ENCODE measurements at regions not wholly inside any gene's neighbourhood (a gene's known extent, or its start where the extent isn't known, plus 50 kb on each side); places are given as distances from the start of the nearest gene placed in this dataset.

DNA sequence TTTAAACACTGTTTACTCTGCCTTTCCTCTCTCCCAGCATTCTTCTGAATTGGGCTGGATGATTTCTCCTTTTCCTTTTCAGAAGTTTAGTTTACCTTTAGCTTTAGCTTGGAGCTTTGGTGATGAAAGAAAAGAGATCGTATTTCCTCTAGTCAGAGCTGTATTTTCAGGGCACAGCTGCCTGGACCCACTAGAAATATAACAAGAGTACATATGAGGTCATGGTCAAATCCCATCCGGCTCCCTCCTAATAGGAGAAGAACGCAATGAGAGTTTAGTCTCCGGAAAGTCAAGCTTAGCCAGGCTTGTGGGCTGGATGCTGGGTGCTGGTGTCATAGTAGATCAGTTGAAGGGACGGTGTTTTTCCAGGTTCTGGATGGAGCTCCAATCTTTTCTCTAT is 177.1 kb upstream of the PFN2 start (continued):
- TF ChIP-seq, protein P1, sequence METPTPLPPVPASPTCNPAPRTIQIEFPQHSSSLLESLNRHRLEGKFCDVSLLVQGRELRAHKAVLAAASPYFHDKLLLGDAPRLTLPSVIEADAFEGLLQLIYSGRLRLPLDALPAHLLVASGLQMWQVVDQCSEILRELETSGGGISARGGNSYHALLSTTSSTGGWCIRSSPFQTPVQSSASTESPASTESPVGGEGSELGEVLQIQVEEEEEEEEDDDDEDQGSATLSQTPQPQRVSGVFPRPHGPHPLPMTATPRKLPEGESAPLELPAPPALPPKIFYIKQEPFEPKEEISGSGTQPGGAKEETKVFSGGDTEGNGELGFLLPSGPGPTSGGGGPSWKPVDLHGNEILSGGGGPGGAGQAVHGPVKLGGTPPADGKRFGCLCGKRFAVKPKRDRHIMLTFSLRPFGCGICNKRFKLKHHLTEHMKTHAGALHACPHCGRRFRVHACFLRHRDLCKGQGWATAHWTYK (CRISPR knock-in tag; IDR thresholded peaks at IDR 0.05), result no peak
- no peak for TF ChIP-seq ZC3H4 (CRISPR knock-in tag; IDR thresholded peaks at IDR 0.05; ENCODE audit: borderline replicate concordance)
- no peak for TF ChIP-seq DMBX1 (CRISPR knock-in tag; IDR thresholded peaks at IDR 0.05; ENCODE audit: borderline replicate concordance)

DNA sequence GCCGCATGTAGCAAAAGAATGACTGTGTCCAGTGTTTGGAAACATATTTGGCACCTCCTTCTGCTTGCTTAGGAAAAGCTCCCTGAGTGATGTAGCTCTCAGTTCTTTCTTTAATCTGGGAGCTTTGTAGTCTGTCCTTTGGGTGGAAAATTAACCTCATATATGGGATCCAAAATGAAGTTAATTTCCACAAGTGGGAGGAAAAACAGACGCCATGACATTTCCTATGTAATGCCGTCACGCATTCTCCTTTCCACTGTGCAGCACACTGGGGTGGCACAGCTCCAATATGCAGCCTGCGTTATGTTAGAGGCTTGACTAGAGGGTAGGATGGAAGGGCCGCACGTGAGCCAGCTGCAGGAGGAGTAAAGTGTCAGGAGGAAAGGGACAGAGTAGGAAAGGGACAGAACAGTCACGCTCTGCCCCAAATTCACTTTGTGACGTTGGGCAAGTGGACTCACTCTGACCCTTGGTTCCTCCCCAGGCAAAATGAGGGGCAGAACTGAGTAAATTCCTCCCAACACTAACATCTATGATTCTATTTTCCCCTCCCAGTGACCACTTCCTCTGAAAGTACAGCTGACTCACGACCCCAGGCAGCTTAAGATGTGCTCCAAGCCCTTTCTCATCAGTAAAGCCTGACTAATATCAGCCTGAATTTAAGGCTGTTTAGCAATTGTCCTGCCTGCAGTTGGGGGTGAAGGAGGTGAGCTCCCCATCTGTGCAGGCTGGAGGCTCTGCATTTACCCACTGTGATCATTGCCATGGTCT is 176.5 kb upstream of the PFN2 start:
- DNase-seq (ENCODE audit: extremely low read depth in 1 of 4, low spot score in 3 of 4) (no peak), FAIRE-seq (no peak), ATAC-seq (no peak)
- Histone ChIP-seq H3K36me3 (ENCODE audit: control insufficient read depth, insufficient read depth, low read length) (no peaks in the 10 kb centered on the region), H3K27ac (ENCODE audit: extremely low read depth, low read depth, low read length) (no peak overlapping the region), H4K20me1 (replicated peaks; ENCODE audit: control insufficient read depth, insufficient read depth, low read length) (no peaks in the 10 kb centered on the region), H3K9me3 (replicated peaks; ENCODE audit: control insufficient read depth, insufficient read depth, low read depth, low read length) (no peaks in the 10 kb centered on the region), H3K27me3 (ENCODE audit: control insufficient read depth in 2 of 2, insufficient read depth in 2 of 2, low read length in 2 of 2) (peaks cover 15 to 22% of the 10 kb centered on the region in 2 experiments; a peak in 4 of 5 replicates), H3K9me1 (ENCODE audit: control insufficient read depth, insufficient read depth, low read length) (no peaks in the 10 kb centered on the region), H3K4me1 (replicated peaks in 1 of 2; ENCODE audit: control insufficient read depth in 2 of 2, insufficient read depth in 2 of 2, low read length in 2 of 2) (no peaks in the 10 kb centered on the region), H3K4me3 (no peak overlapping the region), H3K4me2 (ENCODE audit: insufficient read depth, low read length) (no peak overlapping the region), H2AFZ (ENCODE audit: low read depth, low read length) (no peak overlapping the region), H3K9ac (ENCODE audit: insufficient read depth in 1 of 2, low read depth in 2 of 2, low read length in 2 of 2) (no peak overlapping the region), H3K79me2 (ENCODE audit: control insufficient read depth, insufficient read depth, low read length) (no peaks in the 10 kb centered on the region)
- ChIA-PET CTCF (ENCODE audit: low intra/inter-chr PET ratio) (no interaction called here), POLR2A (interaction anchor here (0.5 to 1.1 kb wide), 2 partner anchors 40 to 177 kb away, joined by 3 read pairs; no protein-coding TSS in a partner anchor)
- WGBS (ENCODE audit: insufficient coverage, low coverage, missing lambda C conversion rate), result 1% methylated on average over 10 of the region's 10 CpGs
- intact Hi-C loops (cut with micrococcal nuclease) (no loop called here), in situ Hi-C loops (cut with MboI) (no loop called here)
- no TSS peak for BruUV-seq (replicated peaks)
- TF ChIP-seq TAF9B (IDR thresholded peaks at IDR 0.05; ENCODE audit: partially characterized antibody) (no peak), PURB (CRISPR knock-in tag; IDR thresholded peaks at IDR 0.05; ENCODE audit: low read depth) (no peak), NFE2L1 (tag; IDR thresholded peaks at IDR 0.05; ENCODE audit: borderline replicate concordance, low read depth) (no peak), RBM39 (optimal IDR thresholded peaks at IDR 0.05; ENCODE audit: low read depth, low read length) (no peak), ZNF121 (CRISPR knock-in tag; conservative IDR thresholded peaks at IDR 0.05) (no peak), CBX1 (IDR thresholded peaks at IDR 0.05; ENCODE audit: low read depth) (no peak), RBM22 (IDR thresholded peaks at IDR 0.05; ENCODE audit: low read depth, low read length, poor library complexity, severe bottlenecking) (no peak)
- TF ChIP-seq, protein P1 (CRISPR knock-in tag; IDR thresholded peaks at IDR 0.05), result no peak
- TF ChIP-seq, protein P2, sequence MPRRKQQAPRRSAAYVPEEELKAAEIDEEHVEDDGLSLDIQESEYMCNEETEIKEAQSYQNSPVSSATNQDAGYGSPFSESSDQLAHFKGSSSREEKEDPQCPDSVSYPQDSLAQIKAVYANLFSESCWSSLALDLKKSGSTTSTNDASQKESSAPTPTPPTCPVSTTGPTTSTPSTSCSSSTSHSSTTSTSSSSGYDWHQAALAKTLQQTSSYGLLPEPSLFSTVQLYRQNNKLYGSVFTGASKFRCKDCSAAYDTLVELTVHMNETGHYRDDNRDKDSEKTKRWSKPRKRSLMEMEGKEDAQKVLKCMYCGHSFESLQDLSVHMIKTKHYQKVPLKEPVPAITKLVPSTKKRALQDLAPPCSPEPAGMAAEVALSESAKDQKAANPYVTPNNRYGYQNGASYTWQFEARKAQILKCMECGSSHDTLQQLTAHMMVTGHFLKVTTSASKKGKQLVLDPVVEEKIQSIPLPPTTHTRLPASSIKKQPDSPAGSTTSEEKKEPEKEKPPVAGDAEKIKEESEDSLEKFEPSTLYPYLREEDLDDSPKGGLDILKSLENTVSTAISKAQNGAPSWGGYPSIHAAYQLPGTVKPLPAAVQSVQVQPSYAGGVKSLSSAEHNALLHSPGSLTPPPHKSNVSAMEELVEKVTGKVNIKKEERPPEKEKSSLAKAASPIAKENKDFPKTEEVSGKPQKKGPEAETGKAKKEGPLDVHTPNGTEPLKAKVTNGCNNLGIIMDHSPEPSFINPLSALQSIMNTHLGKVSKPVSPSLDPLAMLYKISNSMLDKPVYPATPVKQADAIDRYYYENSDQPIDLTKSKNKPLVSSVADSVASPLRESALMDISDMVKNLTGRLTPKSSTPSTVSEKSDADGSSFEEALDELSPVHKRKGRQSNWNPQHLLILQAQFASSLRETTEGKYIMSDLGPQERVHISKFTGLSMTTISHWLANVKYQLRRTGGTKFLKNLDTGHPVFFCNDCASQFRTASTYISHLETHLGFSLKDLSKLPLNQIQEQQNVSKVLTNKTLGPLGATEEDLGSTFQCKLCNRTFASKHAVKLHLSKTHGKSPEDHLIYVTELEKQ (CRISPR knock-in tag; IDR thresholded peaks at IDR 0.05), result no peak
- TF ChIP-seq, protein P3, sequence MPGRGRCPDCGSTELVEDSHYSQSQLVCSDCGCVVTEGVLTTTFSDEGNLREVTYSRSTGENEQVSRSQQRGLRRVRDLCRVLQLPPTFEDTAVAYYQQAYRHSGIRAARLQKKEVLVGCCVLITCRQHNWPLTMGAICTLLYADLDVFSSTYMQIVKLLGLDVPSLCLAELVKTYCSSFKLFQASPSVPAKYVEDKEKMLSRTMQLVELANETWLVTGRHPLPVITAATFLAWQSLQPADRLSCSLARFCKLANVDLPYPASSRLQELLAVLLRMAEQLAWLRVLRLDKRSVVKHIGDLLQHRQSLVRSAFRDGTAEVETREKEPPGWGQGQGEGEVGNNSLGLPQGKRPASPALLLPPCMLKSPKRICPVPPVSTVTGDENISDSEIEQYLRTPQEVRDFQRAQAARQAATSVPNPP (IDR thresholded peaks at IDR 0.05; ENCODE audit: borderline replicate concordance, insufficient read depth, insufficient read length), result no peak
